HG03175 (cell line): ENCODE measurements at regions not wholly inside any gene's neighbourhood (a gene's known extent, or its start where the extent isn't known, plus 50 kb on each side); places are given as distances from the start of the nearest gene placed in this dataset.

ENCODE experiments used
- ATAC-seq: cut with Tn5 transposase; IDR thresholded peaks from one replicate; pipeline ENCODE4 v1.9.1; 2021; ENCODE audit warnings: mild to moderate bottlenecking, moderate library complexity; ENCODE audit not compliant: unreplicated experiment

DNA sequence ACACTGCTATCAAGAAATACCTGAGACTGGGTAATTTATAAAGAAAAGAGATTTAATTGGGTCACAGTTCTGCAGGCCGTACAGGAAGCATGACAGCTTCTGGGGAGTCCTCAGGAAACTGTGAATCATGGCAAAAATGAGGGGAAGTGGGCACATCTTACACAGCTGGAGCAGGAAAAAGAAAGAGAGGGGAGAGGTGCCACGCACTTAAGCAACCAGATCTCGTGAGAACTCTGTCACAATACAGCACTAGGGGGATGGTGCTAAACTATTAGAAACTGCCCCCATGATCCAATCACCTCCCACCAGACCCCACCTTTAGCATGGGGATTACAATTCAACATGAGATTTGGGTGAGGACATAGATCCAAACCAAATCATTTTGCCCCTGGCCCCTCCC is 105.5 kb upstream of the CPLX2 start:
- no peak for ATAC-seq

DNA sequence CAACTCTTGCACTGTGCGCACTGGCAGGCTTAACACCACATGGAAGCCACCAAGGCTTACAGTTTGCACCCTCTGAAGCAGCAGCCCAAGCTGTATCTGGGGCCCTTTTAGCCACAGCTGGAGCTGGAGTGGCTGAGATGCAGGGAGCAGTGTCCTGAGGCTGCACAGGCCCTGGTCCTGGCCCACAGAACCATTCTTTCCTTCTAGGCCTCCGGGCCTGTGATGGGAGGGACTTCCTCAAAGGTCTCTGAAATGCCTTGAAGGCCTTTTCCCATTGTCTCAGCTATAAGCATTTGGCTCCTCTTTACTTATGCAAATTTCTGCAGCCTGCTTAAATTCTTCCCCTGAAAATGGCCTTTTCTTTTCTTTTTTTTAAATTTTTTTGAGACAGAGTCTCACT is 104.4 kb upstream of the CPLX2 start:
- ATAC-seq, result no peak

GRCh38 chr5:175772747-175773533 is 98.4 kb upstream of the CPLX2 start:
- ATAC-seq, result no peak

- ATAC-seq, result no peak
Observed at GRCh38 chr5:175773534-175774070, 97.8 kb upstream of the CPLX2 start.

DNA sequence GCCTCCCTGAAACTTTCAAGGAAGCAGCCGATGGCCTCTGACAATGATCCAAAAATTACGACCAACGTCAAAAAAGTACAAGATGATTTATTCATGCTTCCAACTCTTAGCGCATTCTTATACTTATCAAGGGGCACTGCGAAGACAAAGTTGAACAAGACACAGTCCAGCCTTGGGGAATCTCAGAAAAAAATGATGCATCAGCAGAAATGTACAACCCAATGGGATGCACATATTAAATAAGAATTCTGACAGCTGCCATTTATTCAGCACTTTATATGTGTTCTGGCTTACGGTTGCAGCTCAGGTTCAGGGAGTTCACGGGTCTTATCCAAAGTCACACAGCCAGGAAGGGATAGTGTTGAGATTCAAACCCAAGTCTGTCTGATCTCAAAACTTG is 96.0 kb upstream of the CPLX2 start:
- ATAC-seq, result no peak

- no peak for ATAC-seq
Observed at GRCh38 chr5:175778951-175779503, 92.4 kb upstream of the CPLX2 start.

DNA sequence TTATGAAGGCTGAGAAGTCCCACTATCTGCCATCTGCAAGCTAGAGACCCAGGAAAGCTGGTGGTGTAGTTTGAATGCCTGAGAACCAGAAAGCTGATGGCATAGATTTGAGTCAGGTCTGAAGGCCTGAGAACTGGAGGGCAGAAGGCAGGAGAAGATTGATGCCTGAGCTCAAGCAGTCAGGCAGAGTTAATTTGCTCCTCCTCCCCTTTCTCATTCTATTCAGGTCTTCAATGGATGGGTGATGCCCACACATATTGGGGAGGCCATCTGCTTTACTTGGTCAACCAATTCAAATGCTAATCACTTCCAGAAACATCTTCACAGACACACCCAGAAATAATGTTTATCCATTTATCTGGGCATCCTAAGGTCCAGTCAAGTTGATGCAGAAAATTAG is 87.6 kb upstream of the CPLX2 start:
- ATAC-seq, result no peak

DNA sequence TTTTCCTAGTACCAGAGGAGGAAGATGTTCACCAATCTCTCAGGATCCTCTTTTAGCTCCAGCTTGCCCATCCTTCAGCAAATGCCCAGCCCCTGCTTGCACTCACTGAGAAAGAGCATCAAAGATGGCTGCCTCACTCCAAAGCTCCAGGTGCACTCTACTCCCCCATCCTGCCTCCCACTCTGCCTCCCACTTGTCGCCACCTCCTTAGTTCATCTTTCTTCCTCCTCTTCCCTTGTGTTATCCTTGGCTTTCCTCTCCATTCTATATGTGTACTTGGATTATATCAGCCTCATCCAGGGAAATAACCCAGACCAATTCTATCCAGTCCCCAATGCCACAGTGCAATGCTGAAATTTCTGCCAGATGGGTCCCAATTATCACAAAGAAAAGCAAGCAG is 87.1 kb upstream of the CPLX2 start:
- ATAC-seq, result no peak

- ATAC-seq, result no peak
Observed at GRCh38 chr5:175785681-175786080, 85.7 kb upstream of the CPLX2 start.

- ATAC-seq, result no peak
Observed at GRCh38 chr5:175788155-175788787, 83.1 kb upstream of the CPLX2 start.

GRCh38 chr5:175789670-175790069 is 81.7 kb upstream of the CPLX2 start:
- ATAC-seq, result no peak

GRCh38 chr5:175790796-175791195 is 80.6 kb upstream of the CPLX2 start:
- no peak for ATAC-seq

GRCh38 chr5:175795959-175796358 is 75.4 kb upstream of the CPLX2 start:
- ATAC-seq, result no peak

DNA sequence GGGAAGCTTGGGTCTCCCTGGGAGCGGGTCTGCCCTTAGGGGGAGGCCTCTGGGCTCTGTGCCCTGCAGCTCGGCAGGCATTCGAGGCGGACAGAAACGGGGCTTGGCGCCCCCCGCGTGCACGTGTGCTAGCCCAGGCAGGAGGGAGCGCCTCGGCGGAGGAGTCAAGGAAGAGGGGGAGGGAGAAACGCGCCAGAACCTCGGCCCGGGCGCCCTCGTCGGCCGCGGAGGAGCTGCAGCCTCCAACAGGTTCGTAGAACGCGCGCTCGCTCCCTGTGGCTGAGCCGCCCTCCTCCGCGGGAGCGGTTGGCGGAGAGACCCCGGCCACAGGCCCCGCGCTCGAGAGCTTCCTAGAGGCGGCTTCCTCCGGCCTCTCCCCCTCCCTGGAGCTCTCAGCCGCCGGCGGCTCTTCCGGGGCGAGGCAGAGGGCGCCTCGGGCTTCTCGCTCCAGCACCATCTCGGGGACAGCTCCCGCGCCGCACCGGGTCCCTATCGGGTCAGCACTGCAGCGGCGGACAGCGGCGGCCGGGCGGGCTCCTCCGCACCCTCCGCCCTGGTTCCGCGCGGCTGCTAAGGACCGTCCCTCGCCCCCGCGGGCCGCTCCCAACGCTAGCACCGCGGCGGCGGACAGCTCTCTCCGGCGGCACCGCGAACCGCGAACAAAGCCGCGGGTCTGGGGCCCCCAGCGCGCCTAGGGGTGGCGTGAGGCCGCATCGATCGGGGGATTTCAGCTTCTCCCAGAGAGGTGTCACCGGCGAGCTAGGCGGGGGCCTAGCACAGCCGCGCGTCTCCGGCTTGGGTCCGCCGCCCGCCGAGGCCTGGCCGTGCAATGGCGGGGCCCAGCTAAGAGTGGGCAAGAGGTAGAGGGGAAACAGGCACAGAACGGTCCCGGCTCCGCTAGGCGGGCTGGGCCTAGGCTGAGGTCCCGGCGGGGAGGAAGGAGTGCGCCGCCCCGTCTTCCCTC is 74.6 kb upstream of the CPLX2 start:
- ATAC-seq, result peak; percentile 79

GRCh38 chr5:175797521-175798038 is 73.8 kb upstream of the CPLX2 start:
- ATAC-seq, result no peak

GRCh38 chr5:175798626-175799025 is 72.8 kb upstream of the CPLX2 start:
- no peak for ATAC-seq

- ATAC-seq, result no peak
Observed at GRCh38 chr5:175800656-175801081, 70.7 kb upstream of the CPLX2 start.

DNA sequence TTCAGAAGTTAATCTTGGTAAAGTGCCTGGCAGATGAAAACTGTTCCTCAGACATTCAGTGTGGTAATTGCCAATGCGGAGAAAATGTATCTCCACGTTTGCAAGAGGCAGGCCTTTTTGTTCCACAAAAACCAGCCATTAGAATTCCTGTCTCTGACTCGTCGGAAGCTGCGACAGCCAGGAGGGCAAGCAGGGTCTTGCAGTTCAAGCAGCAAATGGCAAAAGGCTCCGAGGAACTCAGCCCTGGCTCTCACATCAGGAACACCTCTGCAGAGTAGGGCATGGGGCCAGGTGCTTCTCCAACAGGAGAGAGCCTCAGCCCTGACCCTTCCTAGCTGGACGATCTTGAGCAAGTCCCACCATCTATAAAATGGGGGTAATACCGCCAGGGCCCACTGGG is 69.0 kb upstream of the CPLX2 start:
- no peak for ATAC-seq

- ATAC-seq, result no peak
Observed at GRCh38 chr5:175803254-175803653, 68.1 kb upstream of the CPLX2 start.

- ATAC-seq, result no peak
Observed at GRCh38 chr5:175803736-175804454, 67.5 kb upstream of the CPLX2 start.
